ENCODE measurements at regions not wholly inside any gene's neighbourhood (a gene's known extent, or its start where the extent isn't known, plus 50 kb on each side); places are given as distances from the start of the nearest gene placed in this dataset.

- DNase-seq (ENCODE audit: low read depth, low spot score) = no peak
Measured at GRCh38 chr15:93649691-93650235, 560.8 kb upstream of the RGMA start.

DNA sequence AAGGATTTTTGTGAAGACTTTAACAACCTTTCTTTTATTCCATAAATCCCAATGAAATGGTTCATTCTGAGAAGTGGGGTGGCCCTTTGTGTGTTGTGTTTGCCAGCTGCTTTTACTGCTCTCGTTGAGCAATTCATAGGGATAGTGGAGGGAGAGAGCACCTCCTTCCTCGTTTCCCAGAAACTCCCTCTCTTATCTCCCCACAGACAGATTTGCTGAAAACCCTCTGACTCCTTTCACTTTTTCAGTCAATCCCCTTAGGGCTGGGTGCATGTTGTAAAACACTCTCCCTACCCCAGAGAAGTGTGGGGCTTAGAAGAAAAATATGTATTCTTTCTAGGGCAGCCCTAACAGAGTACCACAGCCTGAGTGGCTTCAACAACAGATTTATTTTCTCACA lies 557.2 kb upstream of the RGMA start:
- DNase-seq (ENCODE audit: low read depth, low spot score) = no peak

- DNase-seq (ENCODE audit: low read depth, low spot score) = no peak
Measured at GRCh38 chr15:93645594-93645993, 556.6 kb upstream of the RGMA start.

DNA sequence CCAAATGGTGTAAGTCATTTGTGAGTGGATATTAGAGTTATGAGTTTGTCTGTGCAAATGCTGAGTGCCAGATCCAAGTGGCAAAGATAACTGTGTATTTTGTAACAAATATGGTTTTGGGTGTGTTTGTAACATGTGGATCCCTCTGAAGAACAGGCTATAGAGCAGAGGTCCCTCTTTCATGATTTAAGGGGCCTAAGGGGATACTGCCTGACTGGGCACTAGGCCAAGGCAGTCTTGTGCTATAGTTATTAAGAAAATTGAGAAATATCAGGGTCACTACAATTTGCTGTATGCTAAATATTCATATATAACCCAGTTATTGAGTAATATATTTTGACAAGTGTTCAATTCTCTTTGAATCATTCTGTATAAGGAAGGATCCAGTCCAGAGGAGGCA lies 555.6 kb upstream of the RGMA start:
- DNase-seq (ENCODE audit: low read depth, low spot score) = no peak

GRCh38 chr15:93640411-93640962 lies 551.5 kb upstream of the RGMA start:
- no peak for DNase-seq (ENCODE audit: low read depth, low spot score)

DNA sequence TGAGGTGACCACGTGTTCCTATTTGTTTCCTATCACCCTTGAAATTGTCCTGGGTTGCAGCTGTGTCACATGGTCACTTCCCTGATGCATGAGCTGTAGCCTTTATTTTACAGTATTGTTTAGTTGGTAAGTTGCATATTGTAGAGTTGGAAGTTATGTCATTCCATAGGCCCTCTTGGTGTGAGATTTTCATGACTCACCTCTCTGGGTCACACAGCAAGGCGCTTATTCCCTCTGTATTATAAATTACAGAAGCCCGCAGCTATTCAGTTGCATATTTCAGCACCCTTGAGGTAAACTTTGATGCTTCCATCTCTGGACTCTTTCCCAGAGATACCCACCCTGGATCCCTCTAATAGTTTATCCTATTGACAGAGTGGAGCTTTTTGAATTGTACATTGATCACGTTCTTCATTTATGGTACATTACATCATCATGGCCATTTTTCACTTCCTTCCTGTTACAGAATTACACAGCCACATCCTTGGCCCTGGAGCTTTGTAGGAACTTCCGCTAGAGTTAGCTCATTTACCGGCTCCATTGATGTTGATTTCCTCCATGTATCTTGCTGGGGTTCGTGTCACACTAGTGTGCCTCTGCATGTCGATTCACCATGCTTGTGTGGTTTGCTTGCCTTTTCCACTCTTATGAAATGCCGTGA lies 543.1 kb upstream of the RGMA start:
- DNase-seq (ENCODE audit: low read depth, low spot score) = no peak

DNA sequence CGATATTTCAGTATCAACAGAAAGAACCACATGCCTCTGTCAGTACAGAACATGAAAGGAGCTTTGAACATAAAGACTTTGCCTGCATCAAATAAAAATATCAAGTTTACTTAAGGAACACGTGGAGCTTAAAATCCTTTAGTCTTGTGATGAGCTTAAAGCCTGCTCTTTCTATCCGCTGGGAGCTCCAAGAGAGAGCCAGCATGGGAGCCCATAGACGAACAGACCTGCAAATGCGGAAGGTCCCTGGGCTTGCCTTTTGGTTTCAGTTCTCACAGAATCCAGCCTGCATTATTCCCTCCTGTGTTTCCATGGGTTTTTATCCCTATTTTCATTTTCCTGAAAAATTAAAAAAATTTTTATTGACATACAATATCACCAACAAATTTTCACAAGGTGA lies 530.6 kb upstream of the RGMA start:
- no peak for DNase-seq (ENCODE audit: low read depth, low spot score)

DNA sequence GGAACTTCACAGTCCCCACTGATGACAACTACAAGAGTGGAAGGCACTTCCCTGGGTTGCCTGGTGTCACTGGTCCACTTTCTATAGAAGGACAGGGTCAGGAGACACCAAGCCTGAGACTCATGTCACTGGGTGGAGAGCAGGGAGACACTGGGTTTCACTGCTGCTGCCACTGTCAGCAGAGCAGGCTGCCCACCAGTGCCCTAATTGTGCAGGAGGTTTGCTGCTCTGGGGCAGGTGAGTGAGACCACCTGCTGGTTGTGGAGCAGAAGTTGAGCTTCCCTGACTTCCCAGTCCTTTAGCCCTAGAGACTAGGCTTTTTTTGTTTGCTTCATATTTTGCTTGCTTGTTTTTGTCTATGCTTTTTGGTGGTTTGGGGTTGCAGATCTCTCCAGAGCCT lies 528.4 kb upstream of the RGMA start:
- peak; percentile 17 for DNase-seq (ENCODE audit: low read depth, low spot score)

- DNase-seq (ENCODE audit: low read depth, low spot score) = no peak
Measured at GRCh38 chr15:93614386-93615104, 525.5 kb upstream of the RGMA start.

DNA sequence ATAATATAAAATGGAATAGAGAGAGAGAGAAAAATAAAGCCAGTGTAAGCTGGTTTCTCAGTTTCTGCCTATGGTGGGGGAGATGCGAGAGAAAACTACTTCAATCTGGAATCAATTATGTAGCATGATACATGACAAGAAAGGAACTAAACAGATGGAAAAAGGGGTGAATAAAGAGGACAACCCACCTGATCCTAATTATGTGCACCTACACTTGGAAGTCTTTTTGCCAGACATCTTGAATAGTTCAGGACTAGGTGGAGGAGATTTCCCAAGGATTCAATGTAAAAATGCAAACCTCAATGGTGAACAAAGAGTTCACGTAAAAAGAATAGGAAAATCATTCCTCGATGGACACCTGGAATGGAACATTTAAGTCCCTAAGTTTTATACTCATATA lies 524.4 kb upstream of the RGMA start:
- DNase-seq (ENCODE audit: low read depth, low spot score) = no peak

GRCh38 chr15:93612953-93613352 lies 523.9 kb upstream of the RGMA start:
- DNase-seq (ENCODE audit: low read depth, low spot score) = no peak

DNA sequence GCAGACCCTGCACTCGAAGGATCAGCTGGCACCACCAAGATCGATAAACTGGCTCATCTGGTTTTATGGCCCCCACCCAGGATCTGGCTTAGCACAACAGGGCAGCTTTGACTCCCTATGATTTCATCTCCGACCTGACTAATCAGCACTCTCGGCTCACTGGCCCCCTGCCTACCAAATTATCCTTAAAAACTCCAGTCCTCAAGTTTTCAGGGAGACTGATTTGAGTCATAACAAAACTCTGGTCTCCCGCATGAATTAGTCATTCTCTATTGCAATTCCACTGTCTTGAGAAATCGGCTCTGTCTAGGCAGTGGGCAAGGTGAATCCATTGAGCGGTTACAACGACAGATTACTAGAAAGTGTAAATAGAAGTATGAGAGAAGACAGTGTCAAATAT lies 521.9 kb upstream of the RGMA start:
- DNase-seq (ENCODE audit: low read depth, low spot score) = no peak

DNA sequence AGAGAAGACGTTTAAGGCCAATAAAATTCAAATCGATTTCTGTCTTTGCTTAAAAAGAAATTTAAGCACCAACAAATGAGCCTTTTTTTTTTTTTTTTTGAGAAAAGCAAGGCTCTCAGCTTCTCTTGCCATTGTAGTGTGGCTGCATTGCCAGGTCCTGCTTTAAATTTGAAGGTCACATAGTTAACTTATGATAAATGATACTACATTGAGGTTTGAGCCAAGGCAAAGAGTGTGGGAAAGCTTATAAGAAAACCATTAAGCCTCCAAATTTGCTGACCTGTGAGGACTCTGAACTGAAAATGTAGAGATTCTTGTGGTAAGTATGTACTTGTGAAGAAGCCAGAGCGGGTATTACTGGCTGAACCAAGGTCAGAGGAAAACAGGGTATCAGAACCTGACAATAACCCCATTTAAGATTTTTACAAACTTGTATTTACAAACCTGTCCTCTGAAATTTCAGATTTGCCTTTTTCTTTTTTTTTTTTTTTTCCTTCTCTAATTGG lies 519.7 kb upstream of the RGMA start:
- no peak for DNase-seq (ENCODE audit: low read depth, low spot score)

DNA sequence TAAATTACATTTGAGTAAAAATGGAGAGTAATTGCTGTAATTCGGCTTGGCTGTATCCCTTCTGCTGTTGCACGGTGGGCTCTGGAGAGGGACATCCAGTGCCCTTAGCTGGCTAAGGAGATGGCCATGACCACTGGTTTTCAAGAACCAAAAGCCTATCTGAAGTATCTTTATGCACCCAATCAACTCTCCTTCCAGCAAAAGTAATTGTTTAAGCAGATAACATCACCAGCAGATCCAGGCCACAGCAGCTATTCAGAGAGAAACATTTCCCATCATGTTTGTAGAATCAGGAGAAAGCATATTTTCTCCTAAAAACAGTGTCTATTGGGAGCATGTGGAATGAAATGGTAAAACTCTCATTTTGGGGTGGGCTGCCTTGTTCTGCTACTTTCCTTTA lies 514.5 kb upstream of the RGMA start:
- no peak for DNase-seq (ENCODE audit: low read depth, low spot score)

- no peak for DNase-seq (ENCODE audit: low read depth, low spot score)
Measured at GRCh38 chr15:93587059-93587521, 498.1 kb upstream of the RGMA start.

DNA sequence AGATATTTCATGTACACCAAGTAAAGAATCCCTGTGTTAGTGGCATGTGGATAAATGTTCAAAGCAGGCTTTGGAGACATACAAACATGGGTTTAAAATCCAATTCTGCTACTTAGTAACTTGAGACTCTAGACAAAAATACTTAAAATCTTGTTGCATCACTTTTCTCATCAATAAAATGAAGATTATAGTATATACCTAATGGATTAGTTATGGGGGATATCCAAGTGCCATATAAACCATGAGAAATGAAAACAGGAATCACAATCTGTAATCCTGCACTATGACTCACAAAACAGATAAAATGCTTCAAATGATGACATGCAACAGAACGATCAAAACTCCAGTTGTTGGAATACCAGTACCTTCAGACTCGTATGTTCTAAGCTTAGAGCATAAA lies 496.0 kb upstream of the RGMA start:
- no peak for DNase-seq (ENCODE audit: low read depth, low spot score)

GRCh38 chr15:93583968-93584367 lies 495.0 kb upstream of the RGMA start:
- DNase-seq (ENCODE audit: low read depth, low spot score) = no peak

DNA sequence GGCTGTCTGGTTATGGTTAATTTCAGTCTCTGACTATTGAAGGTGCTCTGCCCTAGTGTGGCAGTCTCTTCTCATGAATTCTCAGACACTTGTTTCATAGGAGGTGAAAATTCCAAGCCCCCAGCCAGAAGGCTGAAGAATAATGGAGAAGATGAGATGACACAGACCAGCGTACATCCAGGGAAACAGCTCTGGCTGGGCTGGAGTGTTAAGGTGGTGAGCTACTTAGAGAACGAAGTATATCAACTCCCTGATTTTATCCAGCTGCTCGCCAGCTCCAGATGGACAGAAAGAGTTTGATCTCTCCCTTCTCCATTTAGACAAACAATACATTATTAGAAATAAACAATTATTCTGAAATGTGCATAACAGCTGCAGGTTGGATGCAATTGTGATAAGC lies 494.5 kb upstream of the RGMA start:
- no peak for DNase-seq (ENCODE audit: low read depth, low spot score)

DNA sequence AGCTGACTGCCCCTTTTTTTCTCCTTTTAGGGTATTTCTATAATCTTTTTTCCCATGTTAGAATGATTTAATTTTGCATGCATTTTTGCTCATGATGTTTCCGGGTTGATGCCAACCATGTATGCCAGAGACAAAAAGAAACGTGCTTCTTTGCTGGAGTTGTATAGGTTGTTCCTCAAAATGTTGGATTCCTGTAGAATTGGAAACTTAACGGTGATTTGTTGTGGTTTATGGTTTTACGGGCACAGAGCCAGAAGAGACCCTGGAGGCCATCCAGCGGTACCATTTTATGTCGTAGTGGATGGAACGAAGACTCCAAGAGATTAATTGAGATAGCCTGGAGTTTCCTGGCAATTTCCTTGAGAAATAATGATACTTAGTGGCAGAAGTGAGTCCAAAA lies 481.5 kb upstream of the RGMA start:
- no peak for DNase-seq (ENCODE audit: low read depth, low spot score)

DNA sequence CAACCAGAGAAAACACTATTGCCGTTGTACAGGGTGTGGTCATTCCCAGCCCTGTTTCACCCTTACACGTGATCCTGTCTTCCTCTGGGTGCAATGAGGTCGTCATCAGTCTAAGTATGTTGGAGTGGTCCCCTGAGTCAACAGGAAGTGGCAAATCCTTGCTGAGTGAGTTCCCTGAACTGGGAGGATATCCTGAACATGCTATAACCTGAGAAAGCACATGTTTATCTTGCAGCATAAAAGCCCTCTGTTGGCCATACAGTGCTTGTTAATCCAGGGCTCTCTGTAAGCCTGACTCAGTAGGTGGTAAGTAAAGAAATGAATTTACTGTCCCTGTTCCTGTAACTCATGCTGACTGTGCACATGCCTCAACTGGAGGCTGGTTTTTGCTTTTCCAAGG lies 477.8 kb upstream of the RGMA start:
- no peak for DNase-seq (ENCODE audit: low read depth, low spot score)

DNA sequence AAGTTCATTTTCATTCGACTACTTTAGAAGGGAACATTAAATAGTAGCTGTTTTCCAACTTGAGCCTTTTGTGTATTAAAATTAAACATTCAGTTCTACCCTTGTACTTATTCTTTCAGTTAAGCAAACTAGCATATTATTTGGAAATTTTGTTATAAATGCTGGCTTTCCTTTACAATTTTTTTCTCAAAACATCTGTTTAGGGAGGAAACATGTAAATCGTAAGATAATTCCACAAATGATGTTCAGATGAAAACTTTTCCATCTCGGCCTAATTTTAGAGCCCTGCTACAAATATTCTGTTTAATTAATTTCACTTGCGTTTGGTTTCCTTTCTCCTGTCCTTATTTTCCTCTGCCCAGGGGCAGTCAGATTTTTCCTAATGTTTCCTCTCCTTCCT lies 476.2 kb upstream of the RGMA start:
- no peak for DNase-seq (ENCODE audit: low read depth, low spot score)

DNA sequence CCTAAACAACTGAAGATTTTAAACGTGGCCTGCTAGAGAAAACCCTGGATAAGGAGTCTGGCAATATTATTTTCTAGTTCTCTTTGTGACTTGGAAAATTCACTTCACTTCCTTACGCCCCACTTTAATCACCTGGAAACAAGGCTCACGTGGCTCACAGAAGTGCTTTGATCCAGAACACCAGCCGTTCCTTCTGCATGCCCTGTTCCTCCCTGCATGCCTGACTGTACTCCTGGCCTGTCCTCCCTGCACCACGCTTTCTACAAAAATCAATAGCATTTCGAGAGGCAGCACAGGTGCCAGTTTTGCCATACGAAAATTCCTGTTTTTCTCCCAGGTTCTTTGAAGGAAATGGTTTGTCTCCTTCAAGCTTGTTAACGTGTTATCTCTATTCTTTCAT lies 474.2 kb upstream of the RGMA start:
- DNase-seq (ENCODE audit: low read depth, low spot score) = no peak

All from ELF-1 (cell line).